ENCODE measurements at regions not wholly inside any gene's neighbourhood (a gene's known extent, or its start where the extent isn't known, plus 50 kb on each side); places are given as distances from the start of the nearest gene placed in this dataset.
A peak's percentile ranks its signal among the peaks of the same experiment; 100 is the strongest.
"Not testable (repeated sequence)": the region's sequence is repeated elsewhere in the genome, so short reads cannot be mapped to it uniquely, and the experiment has no call there.

DNA sequence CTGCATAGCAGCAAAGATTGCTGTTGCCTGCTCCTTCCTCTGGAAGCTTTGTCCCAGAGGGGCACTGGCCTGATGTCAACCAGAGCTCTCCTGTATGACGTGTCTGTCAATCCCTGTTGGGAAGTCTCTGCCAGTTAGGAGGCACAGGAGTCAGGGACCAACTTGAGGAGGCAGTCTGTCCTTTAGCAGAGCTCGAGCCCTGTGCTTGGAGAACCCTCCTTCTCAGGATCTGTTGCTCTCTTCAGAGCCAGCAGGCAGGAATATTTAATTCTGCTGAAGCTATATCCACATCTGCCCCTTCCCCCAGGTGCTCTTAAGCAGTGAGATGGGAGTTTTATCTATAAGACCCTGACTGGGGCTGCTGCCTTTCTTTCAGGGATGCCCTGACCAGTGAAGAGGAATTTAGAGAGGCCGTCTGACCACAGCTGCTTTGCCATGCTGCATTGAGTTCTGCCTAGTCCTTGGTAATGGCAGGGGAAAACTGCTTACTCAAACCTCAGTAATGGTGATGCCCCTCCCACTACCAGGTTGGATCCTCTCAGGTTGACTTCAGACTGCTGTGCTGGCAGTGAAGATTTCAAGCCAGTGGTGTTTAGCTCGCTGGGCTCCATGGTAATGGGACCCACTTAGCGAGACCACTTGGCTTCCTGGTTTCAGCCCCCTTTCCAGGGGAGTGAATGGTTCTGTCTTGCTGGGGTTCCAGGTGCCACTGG, 218.6 kb upstream of the SLC38A2 start:
- peak overlapping the region in 2 of 8 donors; percentile 31 to 49 for H3K27ac Mint-ChIP-seq
- Histone ChIP-seq H3K4me3 (ENCODE audit: low read length) (no peak overlapping the region), H3K27me3 (ENCODE audit: insufficient read depth, low read length, poor library complexity, severe bottlenecking) (no peaks in the 10 kb centered on the region), H3K4me1 (ENCODE audit: insufficient read depth, low read length) (peaks cover 5% of the 10 kb centered on the region), H3K27ac (ENCODE audit: low read depth, low read length) (no peak overlapping the region), H3K36me3 (ENCODE audit: insufficient read depth, low read length) (no peaks in the 10 kb centered on the region), H3K9me3 (ENCODE audit: low read length) (peaks cover 7% of the 10 kb centered on the region)
- H3K9me3 Mint-ChIP-seq = peaks cover 16 to 28% (median 28%) of the 10 kb centered on the region in 5 donors
- no peaks in the 10 kb centered on the region for H3K27me3 Mint-ChIP-seq
- POLR2A ChIA-PET = no interaction called here
- CTCF ChIA-PET = no interaction called here
- peaks cover 19 to 33% (median 22%) of the 10 kb centered on the region in 3 donors for H3K4me1 Mint-ChIP-seq
- H3K4me3 Mint-ChIP-seq = no peak overlapping the region
- peaks cover 4 to 52% (median 8%) of the 10 kb centered on the region in 3 donors for H3K36me3 Mint-ChIP-seq
- DNase-seq = no peak

DNA sequence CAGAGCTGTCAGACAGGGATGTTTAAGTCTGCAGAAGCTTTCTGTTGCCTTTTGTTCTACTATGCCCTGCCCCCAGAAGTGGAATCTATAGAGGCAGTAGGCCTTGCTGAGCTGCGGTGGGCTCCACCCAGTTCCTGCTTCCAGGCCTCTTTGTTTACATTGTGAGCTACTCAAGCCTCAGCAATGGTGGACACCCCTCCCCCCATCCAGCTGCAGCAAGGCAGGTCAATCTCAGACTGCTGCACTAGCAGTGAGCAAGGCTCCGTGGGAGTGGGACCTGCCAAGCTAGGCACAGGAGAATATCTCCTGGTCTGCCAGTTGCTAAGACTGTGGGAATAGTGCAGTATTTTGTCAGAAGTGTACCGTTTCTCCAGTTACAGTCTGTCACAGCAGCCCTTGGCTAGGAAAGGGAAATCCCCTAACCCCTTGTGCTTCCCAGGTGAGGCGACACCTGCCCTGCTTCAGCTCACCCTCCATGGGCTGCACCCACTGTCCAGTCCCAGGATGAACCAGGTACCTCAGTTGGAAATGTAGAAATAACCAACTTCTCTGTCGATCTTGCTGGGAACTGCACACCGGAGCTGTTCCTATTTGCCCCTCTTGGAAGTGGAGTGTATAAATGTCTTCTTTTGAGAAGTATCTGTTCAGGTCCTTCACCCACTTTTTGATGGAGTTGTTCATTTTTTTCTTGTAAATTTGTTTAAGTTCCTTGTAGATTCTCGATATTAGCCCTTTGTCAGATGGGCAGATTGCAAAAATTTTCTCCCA, 213.5 kb upstream of the SLC38A2 start:
- H3K27ac Mint-ChIP-seq = peak overlapping the region in 7 of 8 donors; percentile 19 to 92 (median 72)
- peaks cover 4% of the 10 kb centered on the region for H3K9me3 ChIP-seq (ENCODE audit: low read length)
- POLR2A ChIA-PET = interaction anchor here (1.0 to 1.5 kb wide), 2 partner anchors 23 to 214 kb away, joined by 3 to 4 read pairs; no protein-coding TSS in a partner anchor
- no peaks in the 10 kb centered on the region for H3K27me3 ChIP-seq (ENCODE audit: insufficient read depth, low read length, poor library complexity, severe bottlenecking)
- CTCF ChIA-PET = interaction anchor here (1.2 to 2.4 kb wide), 6 partner anchors 24 to 214 kb away, joined by 3 to 8 read pairs (median 4); no protein-coding TSS in a partner anchor
- peak overlapping the region in 6 of 7 donors; percentile 38 to 75 (median 58) for H3K4me3 Mint-ChIP-seq
- H3K36me3 Mint-ChIP-seq = peaks cover 10 to 70% (median 21%) of the 10 kb centered on the region in 3 donors
- peak in 3 of 5 donors; percentile 41 to 71 (median 66) for DNase-seq
- H3K36me3 ChIP-seq (ENCODE audit: insufficient read depth, low read length) = no peaks in the 10 kb centered on the region
- H3K4me1 Mint-ChIP-seq = peaks cover 53 to 68% (median 60%) of the 10 kb centered on the region in 3 donors
- H3K27ac ChIP-seq (ENCODE audit: low read depth, low read length) = no peak overlapping the region
- peak overlapping the region; percentile 43 for H3K4me3 ChIP-seq (ENCODE audit: low read length)
- H3K27me3 Mint-ChIP-seq = peaks cover 0 to 2% of the 10 kb centered on the region in 2 donors
- H3K9me3 Mint-ChIP-seq = peaks cover 19 to 52% (median 45%) of the 10 kb centered on the region in 5 donors
- peaks cover 22% of the 10 kb centered on the region for H3K4me1 ChIP-seq (ENCODE audit: insufficient read depth, low read length)

DNA sequence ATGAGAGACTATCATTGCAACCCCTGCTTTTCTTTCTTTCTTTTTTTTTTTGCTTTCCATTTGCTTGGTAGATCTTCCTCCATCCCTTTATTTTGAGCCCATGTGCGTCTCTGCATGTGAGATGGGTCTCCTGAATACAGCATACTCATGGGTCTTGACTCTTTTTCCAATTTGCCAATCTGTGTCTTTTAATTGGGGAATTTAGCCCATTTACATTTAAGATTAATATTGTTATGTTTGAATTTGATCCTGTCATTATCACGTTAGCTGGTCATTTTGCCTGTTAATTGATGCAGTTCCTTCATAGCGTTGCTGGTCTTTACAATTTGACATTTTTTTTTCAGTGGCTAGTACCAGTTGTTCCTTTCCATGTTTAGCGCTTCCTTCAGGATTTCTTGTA, 211.5 kb upstream of the SLC38A2 start:
- H3K36me3 ChIP-seq (ENCODE audit: insufficient read depth, low read length); H3K27me3 ChIP-seq (ENCODE audit: insufficient read depth, low read length, poor library complexity, severe bottlenecking); H3K27me3 Mint-ChIP-seq; H3K9me3 ChIP-seq (ENCODE audit: low read length); H3K27ac ChIP-seq (ENCODE audit: low read depth, low read length); H3K4me3 ChIP-seq (ENCODE audit: low read length); H3K27ac Mint-ChIP-seq; POLR2A ChIA-PET; DNase-seq; H3K4me3 Mint-ChIP-seq: not testable (repeated sequence)
- Mint-ChIP-seq H3K36me3 (peaks cover 10 to 73% (median 21%) of the 10 kb centered on the region in 3 donors), H3K9me3 (peaks cover 19 to 53% (median 47%) of the 10 kb centered on the region in 5 donors), H3K4me1 (peaks cover 51 to 60% (median 60%) of the 10 kb centered on the region in 3 donors)
- peaks cover 22% of the 10 kb centered on the region for H3K4me1 ChIP-seq (ENCODE audit: insufficient read depth, low read length)
- CTCF ChIA-PET = interaction anchor here (2.4 kb wide), 1 partner anchor 64 kb away, joined by 6 read pairs; no protein-coding TSS in a partner anchor

DNA sequence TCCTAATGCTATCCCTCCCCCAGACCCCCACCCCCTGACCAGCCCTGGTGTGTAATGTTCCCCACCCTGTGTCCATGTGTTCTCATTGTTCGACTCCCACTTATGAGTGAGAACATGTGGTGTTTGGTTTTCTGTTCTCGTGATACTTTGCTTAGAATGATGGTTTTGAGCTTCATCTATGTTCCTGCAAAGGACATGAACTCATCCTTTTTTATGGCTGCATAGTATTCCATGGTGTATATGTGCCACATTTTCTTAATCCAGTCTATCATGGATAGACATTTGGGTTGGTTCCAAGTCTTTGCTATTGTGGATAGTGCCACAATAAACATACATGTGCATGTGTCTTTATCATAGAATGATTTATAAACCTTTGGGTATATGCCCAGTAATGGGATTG, 209.4 kb upstream of the SLC38A2 start:
- H3K27ac ChIP-seq (ENCODE audit: low read depth, low read length); POLR2A ChIA-PET; H3K27me3 Mint-ChIP-seq; H3K4me3 ChIP-seq (ENCODE audit: low read length); H3K36me3 ChIP-seq (ENCODE audit: insufficient read depth, low read length); DNase-seq; CTCF ChIA-PET; H3K27ac Mint-ChIP-seq; H3K9me3 ChIP-seq (ENCODE audit: low read length); H3K27me3 ChIP-seq (ENCODE audit: insufficient read depth, low read length, poor library complexity, severe bottlenecking): not testable (repeated sequence)
- peaks cover 22% of the 10 kb centered on the region for H3K4me1 ChIP-seq (ENCODE audit: insufficient read depth, low read length)
- H3K36me3 Mint-ChIP-seq = peaks cover 10 to 67% (median 18%) of the 10 kb centered on the region in 3 donors
- peak overlapping the region in 1 of 7 donors; percentile 11 for H3K4me3 Mint-ChIP-seq
- H3K9me3 Mint-ChIP-seq = peaks cover 9 to 46% (median 41%) of the 10 kb centered on the region in 5 donors
- peaks cover 43 to 51% (median 48%) of the 10 kb centered on the region in 3 donors for H3K4me1 Mint-ChIP-seq

DNA sequence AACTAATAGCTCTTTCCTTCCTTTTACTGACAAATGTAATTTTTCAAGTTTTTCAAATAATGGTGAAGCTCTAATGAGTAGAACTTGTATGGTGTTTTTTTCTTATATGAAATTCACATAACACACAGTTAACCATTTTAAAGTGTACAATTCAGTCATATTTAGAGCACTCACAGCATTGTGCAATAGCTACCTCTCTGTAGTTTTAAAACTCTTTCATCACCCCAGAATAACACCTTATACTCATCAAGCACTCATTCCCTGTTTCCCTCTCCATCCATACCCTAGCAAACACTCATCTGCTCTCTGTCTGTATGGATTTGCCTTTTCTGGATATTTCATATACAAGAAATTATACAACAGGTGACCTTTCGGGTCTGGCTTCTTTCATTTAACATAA, 207.9 kb upstream of the SLC38A2 start:
- H3K4me3 Mint-ChIP-seq = no peak overlapping the region
- ChIA-PET POLR2A (interaction anchor here (0.6 to 1.2 kb wide), 2 partner anchors 19 to 766 kb away, joined by 3 to 4 read pairs; no protein-coding TSS in a partner anchor), CTCF (interaction anchor here (1.8 kb wide), 1 partner anchor 81 kb away, joined by 4 read pairs; no protein-coding TSS in a partner anchor)
- Histone ChIP-seq H3K27me3 (ENCODE audit: insufficient read depth, low read length, poor library complexity, severe bottlenecking) (no peaks in the 10 kb centered on the region), H3K27ac (ENCODE audit: low read depth, low read length) (no peak overlapping the region), H3K36me3 (ENCODE audit: insufficient read depth, low read length) (no peaks in the 10 kb centered on the region), H3K9me3 (ENCODE audit: low read length) (peaks cover 4% of the 10 kb centered on the region), H3K4me3 (ENCODE audit: low read length) (no peak overlapping the region), H3K4me1 (ENCODE audit: insufficient read depth, low read length) (peaks cover 10% of the 10 kb centered on the region)
- H3K4me1 Mint-ChIP-seq = peaks cover 28 to 36% (median 32%) of the 10 kb centered on the region in 3 donors
- H3K27ac Mint-ChIP-seq = no peak overlapping the region
- H3K27me3 Mint-ChIP-seq = peaks cover 0 to 2% of the 10 kb centered on the region in 2 donors
- no peak for DNase-seq
- peaks cover 10 to 60% (median 16%) of the 10 kb centered on the region in 3 donors for H3K36me3 Mint-ChIP-seq
- H3K9me3 Mint-ChIP-seq = peaks cover 9 to 44% (median 39%) of the 10 kb centered on the region in 5 donors

DNA sequence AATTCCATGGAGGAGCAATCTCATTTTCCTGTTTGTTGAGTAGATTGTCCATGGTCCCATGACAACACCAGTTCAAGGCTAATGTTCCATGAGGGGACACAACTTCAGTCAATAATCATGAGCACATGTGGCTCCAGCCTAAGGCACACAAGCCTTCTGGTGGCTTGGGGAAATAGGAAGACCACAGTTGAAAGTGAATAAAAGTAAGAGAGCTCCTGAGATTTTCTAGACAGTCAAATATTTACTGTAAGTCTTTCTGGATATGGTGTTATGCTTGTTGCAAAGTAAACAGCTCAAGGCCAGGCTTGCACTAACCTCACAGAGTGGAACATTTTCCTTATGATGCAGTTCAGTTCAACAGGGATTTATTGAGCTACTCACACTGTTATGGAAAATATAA, 206.9 kb upstream of the SLC38A2 start:
- no peak overlapping the region for H3K4me3 Mint-ChIP-seq
- peaks cover 7 to 50% (median 9%) of the 10 kb centered on the region in 3 donors for H3K36me3 Mint-ChIP-seq
- no peaks in the 10 kb centered on the region for H3K27me3 ChIP-seq (ENCODE audit: insufficient read depth, low read length, poor library complexity, severe bottlenecking)
- no peaks in the 10 kb centered on the region for H3K36me3 ChIP-seq (ENCODE audit: insufficient read depth, low read length)
- no peak for DNase-seq
- no peak overlapping the region for H3K27ac ChIP-seq (ENCODE audit: low read depth, low read length)
- H3K9me3 Mint-ChIP-seq = peaks cover 9 to 34% (median 31%) of the 10 kb centered on the region in 5 donors
- POLR2A ChIA-PET = interaction anchor here (1.2 kb wide), 1 partner anchor 18 kb away, joined by 3 read pairs; no protein-coding TSS in a partner anchor
- no peaks in the 10 kb centered on the region for H3K9me3 ChIP-seq (ENCODE audit: low read length)
- H3K27ac Mint-ChIP-seq = peak overlapping the region in 1 of 8 donors; percentile 34
- CTCF ChIA-PET = interaction anchor here (1.8 kb wide), 1 partner anchor 82 kb away, joined by 4 read pairs; no protein-coding TSS in a partner anchor
- H3K4me3 ChIP-seq (ENCODE audit: low read length) = no peak overlapping the region
- peaks cover under 1% of the 10 kb centered on the region for H3K4me1 ChIP-seq (ENCODE audit: insufficient read depth, low read length)
- H3K27me3 Mint-ChIP-seq = peaks cover 0 to 6% of the 10 kb centered on the region in 2 donors
- peaks cover 18 to 26% (median 23%) of the 10 kb centered on the region in 3 donors for H3K4me1 Mint-ChIP-seq

DNA sequence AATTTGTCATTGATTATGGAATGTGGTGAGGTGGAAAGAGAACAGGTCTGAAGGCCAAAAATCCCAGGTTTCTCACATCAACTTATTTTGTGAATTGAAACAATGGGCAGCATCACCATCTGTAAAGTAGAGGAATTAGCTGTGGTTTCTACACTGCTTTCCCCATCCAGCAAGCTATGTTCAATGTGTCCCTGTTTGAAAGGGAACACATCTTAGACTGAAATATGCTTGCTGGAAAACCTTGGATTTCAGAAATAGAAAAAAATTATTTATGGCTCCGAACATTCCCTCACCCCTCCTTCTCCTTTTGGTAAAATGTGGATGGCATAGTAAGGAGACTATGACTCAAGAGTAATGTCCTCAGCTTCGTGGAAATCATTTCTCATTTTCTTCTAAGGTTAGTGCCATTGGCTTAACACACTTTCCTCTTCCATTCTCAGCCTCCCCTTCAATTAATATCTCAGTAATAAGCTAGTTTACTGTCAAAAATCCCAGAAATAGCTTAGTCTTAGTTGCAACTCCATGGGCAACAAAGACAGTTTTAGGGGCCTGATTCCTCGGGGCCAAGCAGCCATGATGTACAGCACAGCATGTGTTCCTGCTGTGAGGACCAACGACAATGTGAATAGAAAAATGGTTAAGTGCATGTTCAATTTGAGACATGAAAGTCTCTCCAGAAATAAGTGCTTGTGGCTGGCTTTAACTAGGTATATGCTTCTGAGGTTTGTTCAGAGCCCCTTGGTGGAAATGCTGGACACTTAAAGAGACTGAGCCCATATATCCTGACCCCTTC, 205.8 kb upstream of the SLC38A2 start:
- POLR2A ChIA-PET = no interaction called here

More for the DNA sequence above, 205.8 kb upstream of the SLC38A2 start:
- Histone ChIP-seq H3K27me3 (ENCODE audit: insufficient read depth, low read length, poor library complexity, severe bottlenecking) (no peaks in the 10 kb centered on the region), H3K27ac (ENCODE audit: low read depth, low read length) (no peak overlapping the region), H3K9me3 (ENCODE audit: low read length) (no peaks in the 10 kb centered on the region), H3K4me1 (ENCODE audit: insufficient read depth, low read length) (no peaks in the 10 kb centered on the region), H3K36me3 (ENCODE audit: insufficient read depth, low read length) (no peaks in the 10 kb centered on the region), H3K4me3 (ENCODE audit: low read length) (no peak overlapping the region)
- no peak overlapping the region for H3K4me3 Mint-ChIP-seq
- peak overlapping the region in 1 of 8 donors; percentile 29 for H3K27ac Mint-ChIP-seq
- peaks cover 2 to 47% (median 5%) of the 10 kb centered on the region in 3 donors for H3K36me3 Mint-ChIP-seq
- peaks cover 11 to 15% (median 12%) of the 10 kb centered on the region in 3 donors for H3K4me1 Mint-ChIP-seq
- no peak for DNase-seq
- peaks cover 0 to 6% of the 10 kb centered on the region in 2 donors for H3K27me3 Mint-ChIP-seq
- peaks cover 2 to 23% (median 20%) of the 10 kb centered on the region in 5 donors for H3K9me3 Mint-ChIP-seq
- CTCF ChIA-PET = no interaction called here

Data from CD8-positive, alpha-beta memory T cell (primary cell).